ENCODE measurements at regions not wholly inside any gene's neighbourhood (a gene's known extent, or its start where the extent isn't known, plus 50 kb on each side); places are given as distances from the start of the nearest gene placed in this dataset.

- Histone ChIP-seq H3K36me3 (no peaks in the 10 kb centered on the region), H3K9me3 (no peaks in the 10 kb centered on the region), H3K4me3 (no peak overlapping the region), H3K27ac (no peak overlapping the region), H3K27me3 (no peaks in the 10 kb centered on the region), H3K4me1 (no peaks in the 10 kb centered on the region)
- in situ Hi-C loops (cut with MboI; ENCODE audit: low pct_ligation_motif_present in 1 of 4, low pct_unique_long_range_greater_than_20kb in 1 of 4, low sequenced_read_pairs in 3 of 4), result no loop called here
- no peak for DNase-seq
- no peak for TF ChIP-seq POLR2AphosphoS5 (IDR thresholded peaks at IDR 0.05)
- TF ChIP-seq EP300 (IDR thresholded peaks at IDR 0.05; ENCODE audit: low read depth), result no peak
- no peak for TF ChIP-seq CTCF (IDR thresholded peaks at IDR 0.05)
- intact Hi-C loops (cut with DNase I; ENCODE audit: low total_unique reads), result no loop called here
- 67 to 71% methylated on average over 1 of the region's 1 CpG for WGBS, 2 donors (ENCODE audit: low coverage in 1 of 2)
These were observed 907.2 kb downstream of the LRFN5 start for GRCh38 chr14:42513837-42514236.

GRCh38 chr14:42510071-42510470, 903.4 kb downstream of the LRFN5 start:
- Histone ChIP-seq H3K9me3 (no peaks in the 10 kb centered on the region), H3K36me3 (no peaks in the 10 kb centered on the region), H3K4me3 (no peak overlapping the region), H3K27me3 (no peaks in the 10 kb centered on the region), H3K27ac (no peak overlapping the region), H3K4me1 (no peaks in the 10 kb centered on the region)
- WGBS, 2 donors (ENCODE audit: low coverage in 1 of 2), result 88 to 90% methylated on average over 1 of the region's 1 CpG
- in situ Hi-C loops (cut with MboI; ENCODE audit: low pct_ligation_motif_present in 1 of 4, low pct_unique_long_range_greater_than_20kb in 1 of 4, low sequenced_read_pairs in 3 of 4), result no loop called here
- TF ChIP-seq POLR2AphosphoS5 (IDR thresholded peaks at IDR 0.05), result no peak
- TF ChIP-seq CTCF (IDR thresholded peaks at IDR 0.05), result no peak
- no peak for TF ChIP-seq POLR2A (IDR thresholded peaks at IDR 0.05)
- TF ChIP-seq EP300 (IDR thresholded peaks at IDR 0.05; ENCODE audit: low read depth), result no peak
- intact Hi-C loops (cut with DNase I; ENCODE audit: low total_unique reads), result no loop called here
- no peak for DNase-seq

- intact Hi-C loops (cut with DNase I; ENCODE audit: low total_unique reads), result no loop called here
- DNase-seq, result no peak
- Histone ChIP-seq H3K27me3 (no peaks in the 10 kb centered on the region), H3K27ac (no peak overlapping the region), H3K9me3 (no peaks in the 10 kb centered on the region), H3K4me3 (no peak overlapping the region), H3K36me3 (no peaks in the 10 kb centered on the region), H3K4me1 (no peaks in the 10 kb centered on the region)
- in situ Hi-C loops (cut with MboI; ENCODE audit: low pct_ligation_motif_present in 1 of 4, low pct_unique_long_range_greater_than_20kb in 1 of 4, low sequenced_read_pairs in 3 of 4), result no loop called here
- 77 to 81% methylated on average over 3 of the region's 3 CpGs for WGBS, 2 donors (ENCODE audit: low coverage in 1 of 2)
- TF ChIP-seq POLR2A (IDR thresholded peaks at IDR 0.05) (no peak), CTCF (IDR thresholded peaks at IDR 0.05) (no peak), EP300 (IDR thresholded peaks at IDR 0.05; ENCODE audit: low read depth) (no peak)
These were observed 901.7 kb downstream of the LRFN5 start for GRCh38 chr14:42508209-42508946.

- DNase-seq, result no peak
- no peak for TF ChIP-seq POLR2A (IDR thresholded peaks at IDR 0.05)
- no peak for TF ChIP-seq CTCF (IDR thresholded peaks at IDR 0.05)
- no peak for TF ChIP-seq POLR2AphosphoS5 (IDR thresholded peaks at IDR 0.05)
- TF ChIP-seq EP300 (IDR thresholded peaks at IDR 0.05; ENCODE audit: low read depth), result no peak
- H3K27me3 ChIP-seq, result no peaks in the 10 kb centered on the region
- no peak overlapping the region for H3K27ac ChIP-seq
- no peak overlapping the region for H3K4me3 ChIP-seq
- WGBS, 2 donors (ENCODE audit: low coverage in 1 of 2), result 47 to 69% methylated on average over 1 of the region's 1 CpG
- intact Hi-C loops (cut with DNase I; ENCODE audit: low total_unique reads) (no loop called here), in situ Hi-C loops (cut with MboI; ENCODE audit: low pct_ligation_motif_present in 1 of 4, low pct_unique_long_range_greater_than_20kb in 1 of 4, low sequenced_read_pairs in 3 of 4) (no loop called here)
- no peaks in the 10 kb centered on the region for H3K4me1 ChIP-seq
- H3K9me3 ChIP-seq, result no peaks in the 10 kb centered on the region
- no peaks in the 10 kb centered on the region for H3K36me3 ChIP-seq
These were observed 897.8 kb downstream of the LRFN5 start for GRCh38 chr14:42504433-42504832.
